Stimulated activated CD8-positive, alpha-beta memory T cell treated with anti-CD3 and anti-CD28 coated beads, Interleukin-12 subunit alpha, Interleukin-12 subunit beta, amount 100 ng/mL, for 4 hours (primary cell): ENCODE measurements at regions not wholly inside any gene's neighbourhood (a gene's known extent, or its start where the extent isn't known, plus 50 kb on each side); places are given as distances from the start of the nearest gene placed in this dataset.

Experiments
- DNase-seq: peaks from one replicate; pipeline ENCODE4 v3.0.0-alpha.2; 2020; ENCODE audit warnings: low read depth

GRCh38 chr9:78860801-78861475 is 564.0 kb downstream of the PSAT1 start:
- no peak for DNase-seq

DNA sequence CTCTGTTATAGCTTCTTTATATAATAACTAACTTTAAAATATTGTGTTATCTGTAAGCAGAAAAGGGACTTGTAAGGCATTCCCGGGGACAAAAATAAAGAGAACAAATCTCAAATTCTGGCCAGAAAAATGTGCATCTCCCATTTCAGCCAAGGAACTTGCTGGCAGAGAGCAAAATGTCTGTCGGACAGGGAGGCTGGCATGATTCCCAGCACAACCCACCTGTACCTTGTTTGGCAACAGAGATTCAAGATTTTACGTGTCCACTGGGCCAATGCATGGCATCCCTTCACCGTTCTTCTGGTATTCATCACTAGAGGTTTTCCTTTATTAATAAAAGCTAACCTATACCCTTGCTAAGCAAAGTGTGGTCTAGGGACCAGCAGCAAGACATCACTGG is 566.6 kb downstream of the PSAT1 start:
- DNase-seq, result no peak

DNA sequence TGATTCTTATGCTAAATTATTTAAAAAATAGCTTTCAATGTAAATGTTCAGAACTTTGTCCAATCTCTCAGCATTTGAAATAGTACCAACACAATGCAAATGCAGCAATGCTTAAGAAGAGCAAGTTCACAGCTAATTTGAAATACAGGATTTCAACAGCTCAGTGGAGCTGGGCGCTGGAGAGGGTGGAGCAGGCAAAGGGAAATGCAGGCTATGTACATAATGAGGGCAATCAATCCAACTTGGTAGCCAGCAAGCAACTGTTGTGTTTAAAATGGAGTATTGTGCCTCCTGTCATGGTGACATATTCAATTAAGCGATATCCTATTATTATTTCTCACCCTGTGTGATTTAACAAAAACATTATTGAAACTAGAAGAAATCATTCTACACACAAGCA is 568.8 kb downstream of the PSAT1 start:
- no peak for DNase-seq

DNA sequence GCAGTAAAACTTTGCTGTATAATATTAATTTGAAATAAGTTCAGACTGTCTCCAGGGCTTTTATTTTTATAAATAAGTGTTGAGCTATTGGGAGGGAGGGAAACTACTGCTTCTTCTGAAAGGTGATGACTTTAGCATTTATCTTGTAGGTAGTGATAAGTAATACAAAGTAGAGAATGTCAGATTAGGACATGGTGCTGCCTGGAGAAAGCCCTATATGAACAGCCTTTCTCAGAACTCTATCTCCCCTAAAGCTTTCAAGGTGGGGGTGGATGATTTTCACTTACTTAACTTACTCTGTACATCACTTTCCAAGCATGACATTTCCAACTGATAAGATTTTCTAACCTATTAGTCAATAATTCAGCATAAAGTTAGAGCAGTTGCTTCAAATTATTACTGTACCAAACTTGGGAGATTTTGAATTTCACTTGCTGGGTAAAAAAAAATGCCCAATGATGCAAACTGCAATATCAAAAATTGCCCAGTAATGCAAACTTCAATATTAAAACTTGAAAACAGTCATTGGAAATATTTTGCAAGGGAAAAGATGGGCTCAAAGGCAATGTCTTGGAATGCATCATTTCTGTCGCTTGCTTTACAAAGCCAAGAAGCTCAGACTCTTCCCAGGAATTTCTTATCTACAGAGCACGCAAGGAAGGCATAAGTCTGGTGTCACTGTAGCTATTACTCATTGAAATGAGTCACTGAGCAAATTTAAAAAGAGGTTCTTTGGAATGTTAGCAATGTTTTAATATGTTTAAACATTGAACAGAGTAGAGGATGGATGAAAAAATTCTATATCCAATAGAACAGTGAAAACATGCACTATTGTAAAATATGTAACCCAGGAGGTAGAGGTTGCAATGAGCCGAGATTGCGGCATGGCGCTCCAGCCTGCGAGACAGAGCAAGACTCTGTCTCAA is 569.5 kb downstream of the PSAT1 start:
- no peak for DNase-seq

GRCh38 chr9:78871086-78871451 is 574.1 kb downstream of the PSAT1 start:
- no peak for DNase-seq

- no peak for DNase-seq
Measured at GRCh38 chr9:78871452-78872331, 574.8 kb downstream of the PSAT1 start.

- DNase-seq, result no peak
Measured at GRCh38 chr9:78874061-78874460, 577.1 kb downstream of the PSAT1 start.

- no peak for DNase-seq
Measured at GRCh38 chr9:78879324-78880100, 582.6 kb downstream of the PSAT1 start.

DNA sequence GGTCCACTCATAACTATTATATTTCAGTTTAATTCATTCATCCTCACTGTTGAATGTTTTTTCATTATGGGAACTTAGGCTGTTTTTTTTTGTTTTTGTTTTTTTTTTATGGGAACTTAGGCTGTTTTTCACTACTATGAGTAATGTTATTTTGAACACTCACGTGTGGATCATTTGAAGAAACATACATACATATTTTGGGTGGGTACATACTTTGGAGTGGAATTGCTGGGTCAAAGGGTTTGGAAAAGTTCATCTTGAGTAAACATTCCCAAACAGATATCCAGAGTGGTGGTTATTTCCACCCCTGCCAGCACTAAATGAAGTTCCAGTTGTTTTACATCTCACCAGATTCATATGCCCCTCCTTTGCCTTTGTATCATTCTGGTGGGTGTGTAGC is 584.4 kb downstream of the PSAT1 start:
- no peak for DNase-seq

GRCh38 chr9:78882481-78882880 is 585.6 kb downstream of the PSAT1 start:
- DNase-seq, result no peak

DNA sequence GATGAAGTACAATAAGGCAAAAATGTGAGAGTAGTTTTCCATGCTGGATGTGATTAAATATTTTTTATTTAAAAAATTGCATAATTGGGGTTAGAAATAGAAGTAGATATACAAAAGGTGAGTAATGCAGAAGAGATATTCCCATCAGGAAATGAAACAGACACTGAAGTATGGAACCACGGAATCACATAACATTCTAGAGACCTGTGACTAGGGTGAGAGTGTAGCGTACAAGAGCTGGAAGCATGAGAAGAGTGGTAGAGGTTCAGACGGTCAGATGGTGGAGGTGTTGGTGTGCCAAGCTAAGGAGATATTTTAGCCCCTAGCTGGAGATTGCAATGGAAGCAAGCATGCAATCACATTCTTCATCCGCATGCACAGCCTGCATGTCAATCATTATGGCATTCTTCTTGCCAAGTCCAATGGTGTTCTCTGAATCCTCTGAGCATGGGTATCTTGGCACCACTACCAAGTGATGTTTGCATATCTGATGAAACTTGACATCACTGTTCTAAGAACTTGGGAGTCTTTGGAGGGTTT is 587.8 kb downstream of the PSAT1 start:
- no peak for DNase-seq

- DNase-seq, result no peak
Measured at GRCh38 chr9:78892182-78892581, 595.3 kb downstream of the PSAT1 start.

GRCh38 chr9:78892769-78893168 is 595.8 kb downstream of the PSAT1 start:
- DNase-seq, result no peak

- no peak for DNase-seq
Measured at GRCh38 chr9:78893774-78894401, 597.0 kb downstream of the PSAT1 start.

DNA sequence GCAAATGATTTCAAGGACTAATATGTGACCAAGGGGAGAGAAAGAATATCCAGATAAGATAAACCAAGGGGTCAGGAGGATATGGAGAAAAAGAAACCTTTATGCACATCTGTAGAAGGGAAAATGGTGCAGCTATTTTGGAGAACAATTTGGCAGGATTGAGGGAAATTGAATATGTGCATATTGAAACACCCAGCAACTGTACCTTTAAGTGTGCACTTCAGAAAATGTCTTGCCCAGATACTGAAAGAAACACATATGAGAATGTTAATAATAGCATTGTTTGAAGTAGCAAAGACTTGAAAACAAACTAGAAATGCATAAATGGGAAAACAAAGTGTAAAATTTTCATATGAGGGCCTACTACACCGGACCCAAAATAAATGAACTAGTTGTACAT is 599.6 kb downstream of the PSAT1 start:
- DNase-seq, result no peak

DNA sequence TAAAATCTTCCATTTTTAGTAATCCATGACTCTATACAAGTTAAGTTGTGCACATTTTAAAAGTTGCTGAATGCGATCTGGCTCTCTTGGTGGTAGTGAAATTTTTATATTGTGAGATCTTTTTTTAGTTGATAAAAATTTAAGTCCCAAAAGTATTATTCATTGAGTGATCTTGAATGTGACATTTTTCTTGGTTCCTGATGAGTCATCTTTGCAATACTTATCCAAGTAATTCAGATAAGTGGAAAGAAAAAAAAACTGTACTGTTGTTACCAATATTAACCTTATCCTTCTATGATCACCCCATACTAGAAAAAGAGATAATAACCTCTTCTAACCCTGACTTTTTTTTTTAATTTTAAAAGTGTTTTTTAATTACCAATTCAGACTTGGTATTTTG is 601.3 kb downstream of the PSAT1 start:
- DNase-seq, result no peak

- no peak for DNase-seq
Measured at GRCh38 chr9:78899006-78899405, 602.1 kb downstream of the PSAT1 start.

GRCh38 chr9:78900500-78900899 is 603.6 kb downstream of the PSAT1 start:
- DNase-seq, result no peak

GRCh38 chr9:78902051-78902450 is 605.1 kb downstream of the PSAT1 start:
- no peak for DNase-seq

GRCh38 chr9:78903581-78903980 is 606.7 kb downstream of the PSAT1 start:
- no peak for DNase-seq

- DNase-seq, result no peak
Measured at GRCh38 chr9:78904686-78905085, 607.8 kb downstream of the PSAT1 start.
